GM23338 (cell line): ENCODE measurements at regions not wholly inside any gene's neighbourhood (a gene's known extent, or its start where the extent isn't known, plus 50 kb on each side); places are given as distances from the start of the nearest gene placed in this dataset.

Experiments
- ATAC-seq: fragments of 200-7000 bp; cut with Tn5 transposase; 3 replicates; pipeline ENCODE4 v1.9.1; 2020
- DNase-seq: peaks from one replicate; pipeline ENCODE4 v3.0.0-alpha.2; 2015; ENCODE audit warnings: low spot score
- H2AFZ ChIP-seq: fragments of 200-600 bp; sonication (generic); 2 replicates; pipeline ENCODE4 v1.8.0; 2016; ENCODE audit warnings: antibody characterized with exemption, mild to moderate bottlenecking, moderate library complexity
- H3F3A ChIP-seq: fragments of 200-600 bp; sonication (generic); replicated peaks from 2 replicates; pipeline ENCODE4 v1.8.0; 2017; ENCODE audit warnings: antibody characterized with exemption, mixed run types, low read depth
- H3K27ac ChIP-seq: fragments of 200-600 bp; sonication (generic); 2 replicates; pipeline ENCODE4 v1.6.1; 2016; ENCODE audit warnings: low read depth
- H3K27me3 ChIP-seq: fragments of 200-600 bp; sonication (generic); 2 replicates; pipeline ENCODE4 v1.8.0; 2016; ENCODE audit warnings: mild to moderate bottlenecking, mixed run types, moderate library complexity; ENCODE audit not compliant: insufficient read depth
- H3K36me3 ChIP-seq: fragments of 200-600 bp; sonication (generic); 2 replicates; pipeline ENCODE4 v1.8.0; 2016; ENCODE audit warnings: mild to moderate bottlenecking; ENCODE audit not compliant: insufficient read depth
- H3K4me1 ChIP-seq: fragments of 200-600 bp; sonication (generic); 2 replicates; pipeline ENCODE4 v1.8.0; 2016; ENCODE audit warnings: mild to moderate bottlenecking, moderate library complexity; ENCODE audit not compliant: insufficient read depth
- H3K4me2 ChIP-seq: fragments of 200-600 bp; sonication (generic); 2 replicates; pipeline ENCODE4 v1.7.1; 2017; ENCODE audit warnings: mixed run types
- H3K4me3 ChIP-seq: fragments of 200-600 bp; sonication (generic); 2 replicates; pipeline ENCODE4 v1.6.1; 2016; ENCODE audit warnings: mixed run types
- H3K79me2 ChIP-seq: fragments of 200-600 bp; sonication (generic); replicated peaks from 2 replicates; pipeline ENCODE4 v1.8.0; 2017; ENCODE audit warnings: mild to moderate bottlenecking; ENCODE audit not compliant: insufficient read depth
- H3K9me2 ChIP-seq: fragments of 200-600 bp; sonication (generic); 2 replicates; pipeline ENCODE4 v1.8.0; 2017; ENCODE audit not compliant: insufficient read depth
- H4K20me1 ChIP-seq: fragments of 200-600 bp; sonication (generic); replicated peaks from 2 replicates; pipeline ENCODE4 v1.8.0; 2017; ENCODE audit warnings: mild to moderate bottlenecking; ENCODE audit not compliant: insufficient read depth
- H3K27ac Mint-ChIP-seq: 2 replicates; pipeline ENCODE4 v1.8.0; 2020; ENCODE audit warnings: inconsistent platforms, mild to moderate bottlenecking, moderate library complexity, mixed read lengths
- H3K27me3 Mint-ChIP-seq: 3 replicates; pipeline ENCODE4 v1.8.0; 2022; ENCODE audit warnings: low read depth, mild to moderate bottlenecking, moderate library complexity, mixed read lengths, inconsistent platforms; ENCODE audit not compliant: insufficient read depth, poor library complexity
- H3K36me3 Mint-ChIP-seq: 3 replicates; pipeline ENCODE4 v1.8.0; 2021; ENCODE audit warnings: low read depth, mild to moderate bottlenecking, inconsistent platforms, moderate library complexity, mixed read lengths
- H3K4me1 Mint-ChIP-seq: 3 replicates; pipeline ENCODE4 v1.8.0; 2020; ENCODE audit warnings: mild to moderate bottlenecking, inconsistent platforms, mixed read lengths
- H3K4me3 Mint-ChIP-seq: 3 replicates; pipeline ENCODE4 v1.8.0; 2021; ENCODE audit warnings: moderate library complexity, mild to moderate bottlenecking, inconsistent platforms, mixed read lengths
- H3K9me3 Mint-ChIP-seq: 3 replicates; pipeline ENCODE4 v1.8.0; 2020; ENCODE audit warnings: moderate library complexity, mild to moderate bottlenecking, inconsistent platforms, mixed read lengths
- CREB1 ChIP-seq: fragments of 250-450 bp; sonication (Bioruptor Pico); IDR thresholded peaks from 2 replicates; pipeline ENCODE4 v1.5.0; 2020; ENCODE audit warnings: low read depth, mild to moderate bottlenecking, moderate library complexity
- CTCF ChIP-seq, 2 experiments: fragments of 200-600 bp in 1 of 2; sonication (generic) in 1 of 2; conservative IDR thresholded peaks; 2 replicates each; pipeline versions ENCODE4 v1.5.1 to v1.6.1; 2016 to 2017; ENCODE audit warnings: antibody characterized with exemption in 2 of 2, low read depth in 2 of 2, mild to moderate bottlenecking in 2 of 2, moderate library complexity in 1 of 2
- ETS1 ChIP-seq: IDR thresholded peaks from 2 replicates; pipeline ENCODE4 v1.6.1; 2016; ENCODE audit warnings: antibody characterized with exemption
- JUNB ChIP-seq: IDR thresholded peaks from one replicate; pipeline ENCODE4 v1.6.1; 2016; ENCODE audit warnings: antibody characterized with exemption; ENCODE audit not compliant: unreplicated experiment
- POLR2AphosphoS5 ChIP-seq: IDR thresholded peaks from 2 replicates; pipeline ENCODE4 v1.6.1; 2016; ENCODE audit warnings: antibody characterized with exemption, low read depth
- REST ChIP-seq: IDR thresholded peaks from one replicate; pipeline ENCODE4 v1.6.1; 2018; ENCODE audit warnings: antibody characterized with exemption; ENCODE audit not compliant: unreplicated experiment
- ZNF331 ChIP-seq: fragments of 250-450 bp; sonication (Bioruptor Pico); IDR thresholded peaks from 2 replicates; pipeline ENCODE4 v1.5.0; 2020; ENCODE audit warnings: low read depth, mild to moderate bottlenecking, moderate library complexity

GRCh38 chr2:467892-468647 is 180.2 kb upstream of the ALKAL2 start (continued):
- TF ChIP-seq ZNF331 (CRISPR knock-in tag): no peak
- TF ChIP-seq ETS1: no peak
- no peak for TF ChIP-seq CTCF (conservative IDR thresholded peaks at IDR 0.05; ENCODE audit: low read depth in 2 of 2)

GRCh38 chr2:467543-467891 is 179.6 kb upstream of the ALKAL2 start:
- Histone ChIP-seq H3K27ac (no peak overlapping the region), H2AFZ (peak overlapping the region; percentile 95), H3K4me3 (peak overlapping the region; percentile 66), H3K4me2 (peak overlapping the region; percentile 75), H3F3A (no peaks in the 10 kb centered on the region), H3K79me2 (no peaks in the 10 kb centered on the region), H4K20me1 (no peaks in the 10 kb centered on the region), H3K9me2 (no peaks in the 10 kb centered on the region), H3K4me1 (no peaks in the 10 kb centered on the region; the same call in 1 of the 2 replicates), H3K27me3 (peaks cover 46% of the 10 kb centered on the region), H3K36me3 (no peaks in the 10 kb centered on the region)
- Mint-ChIP-seq H3K27me3 (peaks cover 34% of the 10 kb centered on the region), H3K9me3 (peaks cover under 1% of the 10 kb centered on the region; the same call in 1 of the 3 replicates), H3K4me1 (peaks cover 5% of the 10 kb centered on the region; the same call in 2 of the 3 replicates), H3K36me3 (no peaks in the 10 kb centered on the region), H3K4me3 (peak overlapping the region; percentile 84), H3K27ac (no peak overlapping the region)
- TF ChIP-seq JUNB: no peak
- TF ChIP-seq CREB1: no peak
- DNase-seq (peak; percentile 40), ATAC-seq (peak; percentile 58)

- Histone ChIP-seq H3K79me2 (no peaks in the 10 kb centered on the region), H3K4me1 (no peaks in the 10 kb centered on the region; the same call in 1 of the 2 replicates), H2AFZ (no peak overlapping the region; the same call in 1 of the 2 replicates), H3K27ac (no peak overlapping the region), H4K20me1 (no peaks in the 10 kb centered on the region), H3K4me2 (peak overlapping the region; percentile 75), H3K9me2 (no peaks in the 10 kb centered on the region), H3K4me3 (peak overlapping the region; percentile 66), H3F3A (no peaks in the 10 kb centered on the region), H3K36me3 (no peaks in the 10 kb centered on the region), H3K27me3 (peaks cover 46% of the 10 kb centered on the region)
- Mint-ChIP-seq H3K27me3 (peaks cover 34% of the 10 kb centered on the region), H3K27ac (no peak overlapping the region), H3K36me3 (no peaks in the 10 kb centered on the region), H3K4me1 (peaks cover 8% of the 10 kb centered on the region; the same call in 2 of the 3 replicates), H3K9me3 (no peaks in the 10 kb centered on the region), H3K4me3 (no peak overlapping the region)
- DNase-seq: no peak
- peak; percentile 19 for ATAC-seq
- TF ChIP-seq POLR2AphosphoS5 (no peak), REST (no peak)
Measured at GRCh38 chr2:467101-467500, 179.2 kb upstream of the ALKAL2 start.
